Suprapubic skin (tissue), 4 donors: ENCODE measurements at regions not wholly inside any gene's neighbourhood (a gene's known extent, or its start where the extent isn't known, plus 50 kb on each side); places are given as distances from the start of the nearest gene placed in this dataset.

Source experiments
- DNase-seq, 2 donors: peaks; one replicate each; pipeline ENCODE4 v3.0.0-alpha.2; 2019; ENCODE audit warnings: low spot score in 2 of 2
- H3K27ac ChIP-seq: fragments of 200-600 bp; sonication (generic); one replicate; pipeline ENCODE4 v1.5.1; 2019
- H3K27me3 ChIP-seq: fragments of 200-600 bp; sonication (generic); one replicate; pipeline ENCODE4 v1.5.1; 2019
- H3K36me3 ChIP-seq: fragments of 200-600 bp; sonication (generic); one replicate; pipeline ENCODE4 v1.5.1; 2019
- H3K4me1 ChIP-seq: fragments of 200-600 bp; sonication (generic); one replicate; pipeline ENCODE4 v1.5.1; 2019
- H3K4me3 ChIP-seq: fragments of 200-600 bp; sonication (generic); one replicate; pipeline ENCODE4 v1.5.1; 2019; ENCODE audit warnings: mild to moderate bottlenecking
- H3K9me3 ChIP-seq: fragments of 200-600 bp; sonication (generic); one replicate; pipeline ENCODE4 v1.5.1; 2019
- EP300 ChIP-seq: sonication (generic); formaldehyde crosslinking; IDR thresholded peaks from one replicate; pipeline ENCODE4 v1.6.1; 2017; ENCODE audit warnings: antibody characterized with exemption
- POLR2A ChIP-seq, 2 donors: fragments of 450-650 bp; IDR thresholded peaks; one replicate each; pipeline ENCODE4 v1.6.1; 2017; ENCODE audit warnings: antibody characterized with exemption in 2 of 2, mild to moderate bottlenecking in 2 of 2, moderate library complexity in 2 of 2
- POLR2AphosphoS5 ChIP-seq, 3 donors: sonication (generic); formaldehyde crosslinking; IDR thresholded peaks; one replicate each; pipeline ENCODE4 v1.6.1; 2017; ENCODE audit warnings: antibody characterized with exemption in 3 of 3
- WGBS: methylation state at CpG from one replicate; pipeline ENCODE4 v1.1.5; 2018; 5-methylcytosine and 5-hydroxymethylcytosine counted together
- TF ChIP-seq, protein P1 (sequence below), 2 donors: fragments of 200-600 bp in 1 of 2; fragments of 450-650 bp in 1 of 2; sonication (generic) in 1 of 2; IDR thresholded peaks; one replicate each; pipeline ENCODE4 v1.5.1; 2016 to 2019; ENCODE audit warnings: antibody characterized with exemption in 2 of 2, mild to moderate bottlenecking in 1 of 2, moderate library complexity in 1 of 2

DNA sequence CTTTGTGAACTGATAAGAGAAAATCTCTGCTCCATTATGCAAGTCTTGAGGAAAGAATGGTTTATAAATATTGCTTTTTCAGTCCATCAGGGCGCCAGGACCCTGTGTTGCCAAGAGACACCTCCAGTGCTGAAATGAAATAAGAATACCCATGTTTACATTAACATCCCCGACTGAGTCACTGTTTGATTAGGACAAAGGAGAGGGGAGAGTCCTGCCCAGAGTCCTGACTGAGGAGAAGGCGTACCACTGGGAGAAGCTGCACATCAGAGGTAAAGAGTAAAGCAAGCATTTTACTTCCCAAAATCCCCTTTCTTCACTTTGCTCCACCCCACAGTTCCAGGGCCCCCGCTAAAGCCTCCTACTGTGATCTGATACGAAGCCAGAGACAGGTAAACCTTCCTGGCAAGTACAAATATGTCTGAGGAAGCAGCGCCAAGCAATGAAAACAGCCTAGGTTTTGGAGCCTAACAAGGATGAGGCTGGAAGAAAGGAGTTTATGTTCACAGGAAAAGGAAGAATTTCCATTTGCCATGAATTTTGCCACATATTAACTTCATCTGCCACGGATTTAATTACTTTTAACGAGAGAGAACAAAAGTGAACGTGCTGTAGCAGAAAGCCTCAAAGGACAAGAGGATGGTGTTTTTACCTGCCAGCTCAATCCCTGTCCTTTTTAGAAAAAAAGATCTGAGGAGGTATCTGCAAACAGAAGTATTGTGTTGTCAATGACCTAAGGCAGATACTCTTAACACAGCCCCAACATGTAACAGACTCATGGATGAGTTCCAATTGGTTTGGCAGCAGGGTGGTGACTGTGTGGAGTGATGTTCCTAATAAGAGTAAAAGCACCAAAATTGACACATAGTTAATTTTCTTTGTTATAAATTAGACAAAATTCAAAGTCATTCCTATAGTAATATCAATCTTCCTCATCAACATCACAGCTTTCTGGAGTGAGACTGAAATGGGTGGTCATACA is 209.4 kb upstream of the TLE4 start:
- H3K4me3 ChIP-seq, result no peak overlapping the region
- DNase-seq, result no peak
- H3K27ac ChIP-seq, result no peak overlapping the region
- H3K36me3 ChIP-seq, result no peaks in the 10 kb centered on the region
- WGBS, result 36% methylated on average over 9 of the region's 9 CpGs
- H3K27me3 ChIP-seq, result no peaks in the 10 kb centered on the region
- TF ChIP-seq POLR2AphosphoS5 (IDR thresholded peaks at IDR 0.05), result no peak
- TF ChIP-seq POLR2A (IDR thresholded peaks at IDR 0.05), result no peak
- TF ChIP-seq, protein P1, sequence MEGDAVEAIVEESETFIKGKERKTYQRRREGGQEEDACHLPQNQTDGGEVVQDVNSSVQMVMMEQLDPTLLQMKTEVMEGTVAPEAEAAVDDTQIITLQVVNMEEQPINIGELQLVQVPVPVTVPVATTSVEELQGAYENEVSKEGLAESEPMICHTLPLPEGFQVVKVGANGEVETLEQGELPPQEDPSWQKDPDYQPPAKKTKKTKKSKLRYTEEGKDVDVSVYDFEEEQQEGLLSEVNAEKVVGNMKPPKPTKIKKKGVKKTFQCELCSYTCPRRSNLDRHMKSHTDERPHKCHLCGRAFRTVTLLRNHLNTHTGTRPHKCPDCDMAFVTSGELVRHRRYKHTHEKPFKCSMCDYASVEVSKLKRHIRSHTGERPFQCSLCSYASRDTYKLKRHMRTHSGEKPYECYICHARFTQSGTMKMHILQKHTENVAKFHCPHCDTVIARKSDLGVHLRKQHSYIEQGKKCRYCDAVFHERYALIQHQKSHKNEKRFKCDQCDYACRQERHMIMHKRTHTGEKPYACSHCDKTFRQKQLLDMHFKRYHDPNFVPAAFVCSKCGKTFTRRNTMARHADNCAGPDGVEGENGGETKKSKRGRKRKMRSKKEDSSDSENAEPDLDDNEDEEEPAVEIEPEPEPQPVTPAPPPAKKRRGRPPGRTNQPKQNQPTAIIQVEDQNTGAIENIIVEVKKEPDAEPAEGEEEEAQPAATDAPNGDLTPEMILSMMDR (IDR thresholded peaks at IDR 0.05), result no peak
- TF ChIP-seq EP300, result no peak
- peaks cover 3% of the 10 kb centered on the region for H3K4me1 ChIP-seq
- no peaks in the 10 kb centered on the region for H3K9me3 ChIP-seq

DNA sequence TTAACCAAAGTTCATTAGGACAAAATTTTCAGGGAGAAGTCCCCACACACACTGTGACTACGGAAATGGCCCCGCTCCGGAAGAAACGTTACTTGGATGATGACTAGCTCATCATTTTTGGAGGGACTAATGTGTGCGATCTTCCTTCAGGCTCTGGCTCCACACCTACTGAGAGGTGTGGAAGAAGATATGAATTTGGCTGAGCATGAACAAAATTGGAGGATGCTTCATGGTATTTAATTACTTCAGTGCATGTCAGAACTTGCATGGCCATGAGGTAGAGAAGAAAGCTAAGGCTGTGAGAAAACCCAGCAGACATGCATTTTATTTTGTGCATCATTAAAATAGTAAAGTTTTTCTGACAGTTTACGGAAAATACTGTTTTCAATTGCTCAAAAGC is 202.1 kb upstream of the TLE4 start:
- Histone ChIP-seq H3K27me3 (no peaks in the 10 kb centered on the region), H3K27ac (no peak overlapping the region), H3K36me3 (no peaks in the 10 kb centered on the region), H3K4me3 (no peak overlapping the region), H3K9me3 (no peaks in the 10 kb centered on the region), H3K4me1 (peaks cover 4% of the 10 kb centered on the region)
- TF ChIP-seq POLR2A (IDR thresholded peaks at IDR 0.05), result no peak
- no peak for TF ChIP-seq POLR2AphosphoS5 (IDR thresholded peaks at IDR 0.05)
- no peak for TF ChIP-seq EP300
- TF ChIP-seq, protein P1 (IDR thresholded peaks at IDR 0.05), result no peak
- 56% methylated on average over 6 of the region's 6 CpGs for WGBS
- no peak for DNase-seq

DNA sequence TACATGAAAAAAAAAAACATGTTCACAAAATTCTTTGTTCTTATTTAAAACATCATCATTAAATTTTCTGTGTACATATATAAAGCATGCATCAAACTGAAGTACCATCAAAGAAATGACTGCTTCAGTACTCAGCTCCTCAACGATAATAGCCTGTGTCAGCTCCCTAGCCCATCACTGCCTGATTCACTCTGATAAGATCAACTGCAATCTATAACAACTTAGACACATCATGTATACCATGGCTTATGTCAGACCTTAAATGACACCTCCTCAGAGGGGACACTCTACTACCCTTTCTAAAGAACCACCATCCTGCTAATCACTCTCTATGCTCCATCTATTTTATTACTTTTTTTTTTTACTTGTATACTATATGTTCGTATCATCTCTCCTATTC is 200.5 kb upstream of the TLE4 start:
- Histone ChIP-seq H3K4me1 (peaks cover 4% of the 10 kb centered on the region), H3K9me3 (no peaks in the 10 kb centered on the region), H3K36me3 (no peaks in the 10 kb centered on the region), H3K4me3 (no peak overlapping the region), H3K27ac (no peak overlapping the region), H3K27me3 (no peaks in the 10 kb centered on the region)
- WGBS, result 77% methylated on average over 2 of the region's 2 CpGs
- no peak for TF ChIP-seq POLR2A (IDR thresholded peaks at IDR 0.05)
- TF ChIP-seq EP300, result no peak
- TF ChIP-seq, protein P1 (IDR thresholded peaks at IDR 0.05), result no peak
- no peak for TF ChIP-seq POLR2AphosphoS5 (IDR thresholded peaks at IDR 0.05)
- no peak for DNase-seq

DNA sequence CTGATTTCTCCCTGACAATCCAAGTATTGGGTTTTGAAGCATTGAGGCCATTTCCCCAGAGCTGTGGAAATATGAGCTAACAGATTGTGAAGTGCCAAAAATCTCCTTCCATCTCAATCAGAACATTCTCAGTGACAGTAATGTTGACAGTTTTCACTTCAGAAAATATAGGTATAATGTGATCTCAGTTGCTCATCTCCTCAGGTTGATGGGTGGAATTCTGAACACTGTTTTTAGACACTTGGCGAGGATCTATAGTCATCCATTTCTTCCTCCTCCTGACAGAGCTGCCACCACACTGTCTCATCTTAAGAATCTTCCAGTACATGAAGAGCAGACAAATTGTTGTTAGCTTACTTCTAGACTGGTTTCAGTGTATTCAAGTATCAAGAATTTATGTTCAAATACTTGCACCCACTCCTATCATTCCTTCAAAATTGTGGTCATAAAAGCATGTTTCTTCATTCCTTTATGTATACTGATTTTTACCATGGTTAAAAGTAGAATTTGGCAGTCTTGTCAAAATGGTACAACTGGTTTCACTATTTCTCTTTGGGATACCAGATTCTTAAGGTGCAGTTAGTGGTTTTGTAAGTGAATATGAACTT is 199.7 kb upstream of the TLE4 start:
- WGBS, result 97% methylated on average over 1 of the region's 1 CpG
- TF ChIP-seq POLR2AphosphoS5 (IDR thresholded peaks at IDR 0.05) (no peak), EP300 (no peak), POLR2A (IDR thresholded peaks at IDR 0.05) (no peak)
- TF ChIP-seq, protein P1 (IDR thresholded peaks at IDR 0.05), result no peak
- H3K4me3 ChIP-seq, result no peak overlapping the region
- H3K27ac ChIP-seq, result no peak overlapping the region
- no peaks in the 10 kb centered on the region for H3K27me3 ChIP-seq
- no peaks in the 10 kb centered on the region for H3K9me3 ChIP-seq
- H3K4me1 ChIP-seq, result peaks cover 4% of the 10 kb centered on the region
- H3K36me3 ChIP-seq, result no peaks in the 10 kb centered on the region
- no peak for DNase-seq

DNA sequence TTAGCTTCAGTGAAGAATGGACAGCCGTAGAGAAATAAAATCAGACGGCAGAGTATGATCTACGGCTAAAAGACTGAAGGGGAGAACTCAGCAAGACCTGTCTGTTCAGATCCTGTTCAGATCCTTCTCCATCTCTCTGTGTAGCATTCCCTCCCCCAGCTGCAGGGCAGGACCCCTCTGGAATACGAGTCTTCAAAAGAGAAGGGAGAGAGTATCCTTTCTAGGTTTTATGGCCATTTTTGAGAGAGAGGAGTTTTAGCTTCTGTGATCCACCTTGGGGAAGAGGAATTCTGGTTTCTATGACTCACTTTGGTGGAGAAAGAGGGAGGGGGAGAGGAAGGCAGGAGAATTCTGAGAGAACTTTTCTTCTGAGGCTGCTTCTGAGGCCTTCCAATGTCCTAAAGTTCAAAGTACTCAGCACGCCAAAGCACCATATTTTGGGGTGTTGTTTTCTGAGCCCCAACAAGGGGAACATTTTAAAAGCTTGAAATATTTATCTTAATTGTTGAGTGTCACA is 194.4 kb upstream of the TLE4 start:
- no peak for DNase-seq
- Histone ChIP-seq H3K36me3 (no peaks in the 10 kb centered on the region), H3K4me3 (no peak overlapping the region), H3K9me3 (peaks cover 5% of the 10 kb centered on the region), H3K27me3 (no peaks in the 10 kb centered on the region), H3K27ac (no peak overlapping the region), H3K4me1 (peaks cover under 1% of the 10 kb centered on the region)
- TF ChIP-seq POLR2A (IDR thresholded peaks at IDR 0.05), result no peak
- TF ChIP-seq EP300, result no peak
- TF ChIP-seq, protein P1 (IDR thresholded peaks at IDR 0.05), result no peak
- no peak for TF ChIP-seq POLR2AphosphoS5 (IDR thresholded peaks at IDR 0.05)
- WGBS, result 86% methylated on average over 5 of the region's 5 CpGs
